ENCODE measurements at regions not wholly inside any gene's neighbourhood (a gene's known extent, or its start where the extent isn't known, plus 50 kb on each side); places are given as distances from the start of the nearest gene placed in this dataset.
"Not testable (repeated sequence)": the region's sequence is repeated elsewhere in the genome, so short reads cannot be mapped to it uniquely, and the experiment has no call there.

- not testable (repeated sequence) for H3K27me3 ChIP-seq (ENCODE audit: control insufficient read depth in 3 of 3, insufficient read depth in 3 of 3, low read length in 2 of 3); H3K27ac ChIP-seq (ENCODE audit: low read depth in 1 of 2, low read length in 1 of 2); H3K36me3 ChIP-seq (ENCODE audit: control insufficient read depth in 4 of 4, insufficient read depth in 4 of 4, low read length in 4 of 4); DNase-seq; H3K4me3 ChIP-seq; ATAC-seq (ENCODE audit: insufficient read depth, low FRiP score); H3K9me3 ChIP-seq (ENCODE audit: control insufficient read depth in 4 of 4, insufficient read depth in 3 of 4, low read length in 3 of 4); H3K4me1 ChIP-seq (ENCODE audit: control insufficient read depth in 5 of 5, insufficient read depth in 5 of 5, low read length in 5 of 5); H3K9ac ChIP-seq (ENCODE audit: insufficient read depth in 1 of 2, low read length in 2 of 2)
- WGBS, 2 donors = no CpG with 5 or more reads among the region's 4 CpGs
Observed at GRCh38 chr2:87611416-87611815, 136.5 kb upstream of the PLGLB2 start.

DNA sequence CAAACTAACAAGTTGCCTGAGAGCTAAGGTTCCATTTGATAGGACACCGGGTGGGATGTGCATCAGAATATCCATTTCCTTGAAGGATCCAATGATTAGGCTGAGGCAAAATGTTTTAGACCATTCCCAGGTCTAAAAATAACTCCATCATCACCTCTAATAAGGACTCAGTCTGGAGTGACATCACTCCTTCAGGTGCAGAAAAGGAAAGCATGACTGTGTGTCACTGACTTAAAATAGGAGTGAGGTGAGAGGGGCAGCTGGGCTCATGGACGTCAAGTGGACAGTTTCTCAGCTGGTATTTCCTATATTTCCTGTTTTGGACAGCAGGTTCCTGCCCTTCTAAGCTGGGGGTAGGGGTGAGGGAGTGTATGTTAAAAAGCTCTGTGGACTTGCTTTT, 135.9 kb upstream of the PLGLB2 start:
- no CpG with 5 or more reads among the region's 2 CpGs for WGBS, 2 donors

GRCh38 chr2:87614829-87615434, 133.0 kb upstream of the PLGLB2 start:
- not testable (repeated sequence) for ATAC-seq (ENCODE audit: insufficient read depth, low FRiP score); H3K27me3 ChIP-seq (ENCODE audit: control insufficient read depth in 3 of 3, insufficient read depth in 3 of 3, low read length in 2 of 3); H3K9ac ChIP-seq (ENCODE audit: insufficient read depth in 1 of 2, low read length in 2 of 2); H3K9me3 ChIP-seq (ENCODE audit: control insufficient read depth in 4 of 4, insufficient read depth in 3 of 4, low read length in 3 of 4); H3K36me3 ChIP-seq (ENCODE audit: control insufficient read depth in 4 of 4, insufficient read depth in 4 of 4, low read length in 4 of 4); H3K4me1 ChIP-seq (ENCODE audit: control insufficient read depth in 5 of 5, insufficient read depth in 5 of 5, low read length in 5 of 5); DNase-seq; H3K27ac ChIP-seq (ENCODE audit: low read depth in 1 of 2, low read length in 1 of 2); H3K4me3 ChIP-seq

More for the DNA sequence above, 135.9 kb upstream of the PLGLB2 start:
- not testable (repeated sequence) for H3K36me3 ChIP-seq (ENCODE audit: control insufficient read depth in 4 of 4, insufficient read depth in 4 of 4, low read length in 4 of 4); H3K4me1 ChIP-seq (ENCODE audit: control insufficient read depth in 5 of 5, insufficient read depth in 5 of 5, low read length in 5 of 5); ATAC-seq (ENCODE audit: insufficient read depth, low FRiP score); H3K27me3 ChIP-seq (ENCODE audit: control insufficient read depth in 3 of 3, insufficient read depth in 3 of 3, low read length in 2 of 3); H3K27ac ChIP-seq (ENCODE audit: low read depth in 1 of 2, low read length in 1 of 2); DNase-seq; H3K9me3 ChIP-seq (ENCODE audit: control insufficient read depth in 4 of 4, insufficient read depth in 3 of 4, low read length in 3 of 4); H3K4me3 ChIP-seq; H3K9ac ChIP-seq (ENCODE audit: insufficient read depth in 1 of 2, low read length in 2 of 2)

GRCh38 chr2:87619121-87619520, 128.8 kb upstream of the PLGLB2 start:
- not testable (repeated sequence) for H3K27me3 ChIP-seq (ENCODE audit: control insufficient read depth in 3 of 3, insufficient read depth in 3 of 3, low read length in 2 of 3); H3K36me3 ChIP-seq (ENCODE audit: control insufficient read depth in 4 of 4, insufficient read depth in 4 of 4, low read length in 4 of 4); H3K9me3 ChIP-seq (ENCODE audit: control insufficient read depth in 4 of 4, insufficient read depth in 3 of 4, low read length in 3 of 4); H3K4me3 ChIP-seq; H3K27ac ChIP-seq (ENCODE audit: low read depth in 1 of 2, low read length in 1 of 2); DNase-seq; H3K9ac ChIP-seq (ENCODE audit: insufficient read depth in 1 of 2, low read length in 2 of 2); ATAC-seq (ENCODE audit: insufficient read depth, low FRiP score); H3K4me1 ChIP-seq (ENCODE audit: control insufficient read depth in 5 of 5, insufficient read depth in 5 of 5, low read length in 5 of 5)

DNA sequence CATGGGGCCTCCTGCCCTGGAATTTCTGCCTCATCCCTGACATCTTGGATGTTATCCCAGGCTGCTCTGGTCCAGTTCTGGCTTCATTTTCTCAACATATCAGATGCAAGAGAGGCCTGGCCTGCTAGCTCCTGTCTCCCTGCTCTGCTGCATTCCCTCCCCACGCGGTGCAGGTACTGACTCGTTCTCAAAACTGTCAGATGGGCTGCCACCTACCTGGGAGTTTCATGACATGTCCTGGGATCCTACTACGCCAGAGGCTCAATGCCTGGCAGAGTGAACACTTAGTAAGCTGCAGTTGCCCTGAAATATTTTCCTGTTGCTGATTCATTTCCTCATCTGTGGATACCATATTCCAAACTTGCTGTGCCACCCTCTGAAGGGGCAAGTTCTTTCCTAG, 126.7 kb upstream of the PLGLB2 start:
- not testable (repeated sequence) for DNase-seq; ATAC-seq (ENCODE audit: insufficient read depth, low FRiP score); H3K4me3 ChIP-seq; H3K9me3 ChIP-seq (ENCODE audit: control insufficient read depth in 4 of 4, insufficient read depth in 3 of 4, low read length in 3 of 4); H3K4me1 ChIP-seq (ENCODE audit: control insufficient read depth in 5 of 5, insufficient read depth in 5 of 5, low read length in 5 of 5); H3K27me3 ChIP-seq (ENCODE audit: control insufficient read depth in 3 of 3, insufficient read depth in 3 of 3, low read length in 2 of 3); H3K36me3 ChIP-seq (ENCODE audit: control insufficient read depth in 4 of 4, insufficient read depth in 4 of 4, low read length in 4 of 4); H3K27ac ChIP-seq (ENCODE audit: low read depth in 1 of 2, low read length in 1 of 2); H3K9ac ChIP-seq (ENCODE audit: insufficient read depth in 1 of 2, low read length in 2 of 2)
- WGBS, 2 donors = no CpG with 5 or more reads among the region's 4 CpGs

GRCh38 chr2:87622720-87623119, 125.2 kb upstream of the PLGLB2 start:
- not testable (repeated sequence) for H3K9ac ChIP-seq (ENCODE audit: insufficient read depth in 1 of 2, low read length in 2 of 2); H3K36me3 ChIP-seq (ENCODE audit: control insufficient read depth in 4 of 4, insufficient read depth in 4 of 4, low read length in 4 of 4); H3K4me3 ChIP-seq; H3K27ac ChIP-seq (ENCODE audit: low read depth in 1 of 2, low read length in 1 of 2); DNase-seq; H3K27me3 ChIP-seq (ENCODE audit: control insufficient read depth in 3 of 3, insufficient read depth in 3 of 3, low read length in 2 of 3); H3K9me3 ChIP-seq (ENCODE audit: control insufficient read depth in 4 of 4, insufficient read depth in 3 of 4, low read length in 3 of 4); ATAC-seq (ENCODE audit: insufficient read depth, low FRiP score); H3K4me1 ChIP-seq (ENCODE audit: control insufficient read depth in 5 of 5, insufficient read depth in 5 of 5, low read length in 5 of 5)
- no CpG with 5 or more reads among the region's 4 CpGs for WGBS, 2 donors

- not testable (repeated sequence) for DNase-seq; H3K9ac ChIP-seq (ENCODE audit: insufficient read depth in 1 of 2, low read length in 2 of 2); H3K9me3 ChIP-seq (ENCODE audit: control insufficient read depth in 4 of 4, insufficient read depth in 3 of 4, low read length in 3 of 4); H3K4me1 ChIP-seq (ENCODE audit: control insufficient read depth in 5 of 5, insufficient read depth in 5 of 5, low read length in 5 of 5); H3K36me3 ChIP-seq (ENCODE audit: control insufficient read depth in 4 of 4, insufficient read depth in 4 of 4, low read length in 4 of 4); H3K27ac ChIP-seq (ENCODE audit: low read depth in 1 of 2, low read length in 1 of 2); H3K4me3 ChIP-seq; H3K27me3 ChIP-seq (ENCODE audit: control insufficient read depth in 3 of 3, insufficient read depth in 3 of 3, low read length in 2 of 3); ATAC-seq (ENCODE audit: insufficient read depth, low FRiP score)
- WGBS, 2 donors = 54 to 68% methylated on average over 8 to 9 of the region's 10 CpGs
Observed at GRCh38 chr2:87629491-87630458, 118.1 kb upstream of the PLGLB2 start.

DNA sequence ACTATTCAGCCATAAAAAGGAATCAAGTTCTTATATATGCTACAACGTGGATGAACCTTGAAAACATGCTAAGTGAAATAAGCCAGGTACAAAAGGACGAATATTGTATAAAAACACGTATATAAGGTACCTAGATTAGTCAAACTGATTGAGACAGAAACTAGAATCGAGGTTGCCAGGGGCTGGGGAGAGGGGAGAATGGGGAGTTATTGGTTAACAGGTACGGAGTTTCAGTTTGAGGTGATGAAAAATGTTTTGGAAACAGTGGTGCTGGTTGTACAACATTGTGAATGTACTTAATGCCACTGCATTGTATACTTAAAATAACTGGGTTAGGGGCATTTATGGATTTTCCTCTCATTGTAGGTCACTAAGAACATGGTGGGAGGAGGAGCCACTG, 117.0 kb upstream of the PLGLB2 start:
- no CpG with 5 or more reads among the region's 5 CpGs for WGBS, 2 donors
- H3K36me3 ChIP-seq (ENCODE audit: control insufficient read depth in 4 of 4, insufficient read depth in 4 of 4, low read length in 4 of 4); H3K9ac ChIP-seq (ENCODE audit: insufficient read depth in 1 of 2, low read length in 2 of 2); DNase-seq; H3K4me1 ChIP-seq (ENCODE audit: control insufficient read depth in 5 of 5, insufficient read depth in 5 of 5, low read length in 5 of 5); H3K4me3 ChIP-seq; ATAC-seq (ENCODE audit: insufficient read depth, low FRiP score); H3K9me3 ChIP-seq (ENCODE audit: control insufficient read depth in 4 of 4, insufficient read depth in 3 of 4, low read length in 3 of 4); H3K27me3 ChIP-seq (ENCODE audit: control insufficient read depth in 3 of 3, insufficient read depth in 3 of 3, low read length in 2 of 3); H3K27ac ChIP-seq (ENCODE audit: low read depth in 1 of 2, low read length in 1 of 2): not testable (repeated sequence)

Data from lung (tissue), 9 donors.